ENCODE measurements at regions not wholly inside any gene's neighbourhood (a gene's known extent, or its start where the extent isn't known, plus 50 kb on each side); places are given as distances from the start of the nearest gene placed in this dataset.

DNA sequence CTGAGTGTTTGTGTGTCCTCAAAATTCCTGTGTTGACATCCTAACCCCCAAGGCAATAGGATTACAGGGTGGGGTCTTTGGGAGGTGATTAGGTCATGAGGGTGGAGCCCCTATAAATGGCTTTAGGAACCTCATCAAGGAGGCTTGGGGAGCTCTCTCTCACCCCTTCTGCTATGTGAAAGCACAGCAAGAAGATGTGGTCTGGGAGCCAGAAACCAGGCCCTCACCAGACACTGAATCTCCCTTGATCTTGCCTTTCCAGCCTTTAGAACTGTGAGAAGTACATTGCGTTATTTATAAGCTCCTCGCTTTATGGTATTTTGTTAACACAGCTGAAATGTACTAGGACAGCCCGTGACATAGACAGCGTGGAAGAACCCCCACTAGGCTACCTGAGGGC lies 712.0 kb upstream of the SGCG start:
- TF ChIP-seq POLR2A (IDR thresholded peaks at IDR 0.05) (no peak), POLR2AphosphoS5 (IDR thresholded peaks at IDR 0.05) (no peak)
